HEK293 (cell line): ENCODE measurements at regions not wholly inside any gene's neighbourhood (a gene's known extent, or its start where the extent isn't known, plus 50 kb on each side); places are given as distances from the start of the nearest gene placed in this dataset.

ENCODE experiments used
- CTCF ChIA-PET: fragments of 350-600 bp; formaldehyde crosslinking; extraction: SDS; loops from one replicate; lab custom pipeline; 2021; ENCODE audit warnings: antibody characterized with exemption; lab: Yijun Ruan, JAX
- POLR2A ChIA-PET: fragments of 300-600 bp; formaldehyde crosslinking; extraction: SDS; loops from one replicate; lab custom pipeline; 2020; ENCODE audit warnings: antibody characterized with exemption, inconsistent platforms; lab: Yijun Ruan, JAX
- H3K27ac ChIP-seq: fragments of 200-500 bp; sonication (Bioruptor generic); 2 replicates; pipeline ENCODE4 v1.5.1; 2014; ENCODE audit warnings: low read depth, low read length, control low read depth, inconsistent platforms; ENCODE audit errors: extremely low read depth
- H3K36me3 ChIP-seq, 2 experiments: fragments of 200-500 bp in 1 of 2; sonication (Bioruptor generic) in 1 of 2; 1 replicate in 1 of 2; 2 replicates in 1 of 2; pipeline ENCODE4 v1.5.1; 2014 to 2017; ENCODE audit warnings: inconsistent platforms in 2 of 2, low read length in 2 of 2; ENCODE audit not compliant: control insufficient read depth in 2 of 2, insufficient read depth in 1 of 2
- H3K4me1 ChIP-seq: fragments of 200-500 bp; sonication (Bioruptor generic); 2 replicates; pipeline ENCODE4 v1.5.1; 2014; ENCODE audit warnings: mild to moderate bottlenecking, low read length, inconsistent platforms; ENCODE audit not compliant: control insufficient read depth, insufficient read depth
- H3K4me3 ChIP-seq: 2 replicates; pipeline ENCODE4 v1.5.1; 2011; ENCODE audit warnings: low read depth, mild to moderate bottlenecking, control low read depth, low read length, moderate library complexity
- H3K9me3 ChIP-seq: fragments of 200-500 bp; sonication (Bioruptor generic); 2 replicates; pipeline ENCODE4 v1.5.1; 2014; ENCODE audit warnings: low read depth, low read length, inconsistent platforms; ENCODE audit not compliant: control insufficient read depth, insufficient read depth
- BCL11B ChIP-seq: fragments of 450-650 bp; formaldehyde crosslinking; IDR thresholded peaks from 2 replicates; pipeline ENCODE4 v1.5.1; 2016; ENCODE audit warnings: low read depth, missing biosample characterization, missing genetic modification characterization
- ELK4 ChIP-seq: IDR thresholded peaks from 2 replicates; pipeline ENCODE4 v1.6.1; 2011; ENCODE audit warnings: mild to moderate bottlenecking, low read depth, low read length, borderline replicate concordance
- HOXC10 ChIP-seq: sonication (generic); formaldehyde crosslinking; IDR thresholded peaks from 2 replicates; pipeline ENCODE4 v1.8.1; 2023; ENCODE audit warnings: mild to moderate bottlenecking, missing genetic modification reagents
- SCRT2 ChIP-seq: fragments of 450-650 bp; formaldehyde crosslinking; IDR thresholded peaks from 2 replicates; pipeline ENCODE4 v1.5.1; 2016; ENCODE audit warnings: missing biosample characterization, missing genetic modification characterization
- ZBTB1 ChIP-seq: fragments of 450-650 bp; formaldehyde crosslinking; IDR thresholded peaks from 2 replicates; pipeline ENCODE4 v1.5.1; 2016; ENCODE audit warnings: missing biosample characterization, missing genetic modification characterization
- ZBTB26 ChIP-seq: fragments of 450-650 bp; formaldehyde crosslinking; optimal IDR thresholded peaks from 2 replicates; pipeline ENCODE3; 2016; ENCODE audit warnings: missing biosample characterization, mild to moderate bottlenecking, missing genetic modification characterization
- ZBTB49 ChIP-seq: fragments of 450-650 bp; formaldehyde crosslinking; IDR thresholded peaks from 2 replicates; pipeline ENCODE4 v1.5.1; 2016; ENCODE audit warnings: missing biosample characterization, missing genetic modification characterization, low read depth
- ZBTB7A ChIP-seq: fragments of 450-650 bp; formaldehyde crosslinking; IDR thresholded peaks from 2 replicates; pipeline ENCODE4 v1.5.1; 2016; ENCODE audit warnings: low read depth, missing biosample characterization, missing genetic modification characterization
- ZBTB8A ChIP-seq: fragments of 450-650 bp; formaldehyde crosslinking; IDR thresholded peaks from 2 replicates; pipeline ENCODE4 v1.5.1; 2016; ENCODE audit warnings: missing biosample characterization, missing genetic modification characterization
- ZFP41 ChIP-seq: fragments of 450-650 bp; formaldehyde crosslinking; IDR thresholded peaks from 2 replicates; pipeline ENCODE4 v1.5.1; 2016; ENCODE audit warnings: missing biosample characterization, missing genetic modification characterization, borderline replicate concordance
- ZNF202 ChIP-seq: fragments of 450-650 bp; formaldehyde crosslinking; IDR thresholded peaks from 2 replicates; pipeline ENCODE4 v1.5.1; 2016; ENCODE audit warnings: missing biosample characterization, missing genetic modification characterization, borderline replicate concordance
- ZNF266 ChIP-seq: fragments of 450-650 bp; formaldehyde crosslinking; IDR thresholded peaks from 2 replicates; pipeline ENCODE4 v1.5.1; 2016; ENCODE audit warnings: missing biosample characterization, missing genetic modification characterization, low read depth
- ZNF274 ChIP-seq, 2 experiments: fragments of 200-500 bp in 1 of 2; fragments of 450-650 bp in 1 of 2; sonication (Bioruptor generic) in 1 of 2; formaldehyde crosslinking in 1 of 2; IDR thresholded peaks; 2 replicates each; pipeline versions ENCODE4 v1.5.1 to v1.6.1; 2014 to 2016; ENCODE audit warnings: borderline replicate concordance in 1 of 2, inconsistent platforms in 1 of 2, low read length in 1 of 2, missing biosample characterization in 1 of 2, missing genetic modification characterization in 1 of 2
- ZNF324 ChIP-seq: fragments of 450-650 bp; formaldehyde crosslinking; IDR thresholded peaks from 2 replicates; pipeline ENCODE4 v1.5.1; 2016; ENCODE audit warnings: missing biosample characterization, missing genetic modification characterization
- ZNF335 ChIP-seq: fragments of 450-650 bp; formaldehyde crosslinking; conservative IDR thresholded peaks from 2 replicates; pipeline ENCODE4 v1.5.1; 2016; ENCODE audit warnings: missing biosample characterization, missing genetic modification characterization
- ZNF366 ChIP-seq: fragments of 450-650 bp; formaldehyde crosslinking; conservative IDR thresholded peaks from 2 replicates; pipeline ENCODE4 v1.5.1; 2016; ENCODE audit warnings: missing biosample characterization, missing genetic modification characterization
- ZNF37A ChIP-seq: fragments of 450-650 bp; IDR thresholded peaks from 2 replicates; pipeline ENCODE4 v1.5.1; 2018; ENCODE audit warnings: missing biosample characterization, missing genetic modification characterization
- ZNF510 ChIP-seq: fragments of 450-650 bp; formaldehyde crosslinking; IDR thresholded peaks from 2 replicates; pipeline ENCODE4 v1.5.1; 2018; ENCODE audit warnings: mild to moderate bottlenecking, missing genetic modification characterization, missing biosample characterization; ENCODE audit not compliant: insufficient replicate concordance
- ZNF654 ChIP-seq: fragments of 450-650 bp; formaldehyde crosslinking; IDR thresholded peaks from 2 replicates; pipeline ENCODE4 v1.5.1; 2016; ENCODE audit warnings: low read depth, missing biosample characterization, missing genetic modification characterization
- ZNF660 ChIP-seq: fragments of 450-650 bp; IDR thresholded peaks from 2 replicates; pipeline ENCODE4 v1.5.1; 2018; ENCODE audit warnings: missing biosample characterization, mild to moderate bottlenecking, missing genetic modification characterization
- ZNF747 ChIP-seq: fragments of 450-650 bp; formaldehyde crosslinking; IDR thresholded peaks from 2 replicates; pipeline ENCODE4 v1.5.1; 2016; ENCODE audit warnings: missing biosample characterization, missing genetic modification characterization
- ZNF830 ChIP-seq: fragments of 450-650 bp; IDR thresholded peaks from 2 replicates; pipeline ENCODE4 v1.5.0; 2018; ENCODE audit warnings: missing biosample characterization, missing genetic modification characterization, low read depth, mild to moderate bottlenecking, moderate library complexity
- ZSCAN4 ChIP-seq: fragments of 450-650 bp; formaldehyde crosslinking; IDR thresholded peaks from 2 replicates; pipeline ENCODE4 v1.5.1; 2017; ENCODE audit warnings: missing biosample characterization, missing genetic modification characterization
- TF ChIP-seq, protein P1 (sequence below): fragments of 450-650 bp; formaldehyde crosslinking; IDR thresholded peaks from 2 replicates; pipeline ENCODE4 v1.5.1; 2016; ENCODE audit warnings: missing biosample characterization, missing genetic modification characterization

GRCh38 chr20:41738604-41739206 lies 120.5 kb upstream of the CHD6 start:
- TF ChIP-seq BCL11B (tag by site-specific recombination) (no peak), ZNF660 (tag by site-specific recombination) (no peak), ZBTB1 (tag by site-specific recombination) (no peak), ZNF335 (tag by site-specific recombination) (0 out of 2 replicates have a peak, but pooled peaks have one; percentile 29), ZNF366 (tag by site-specific recombination) (no peak), ZBTB49 (no peak), ZNF324 (tag by site-specific recombination) (no peak), ZBTB26 (tag by site-specific recombination) (no peak), ELK4 (no peak), ZNF510 (tag by site-specific recombination) (no peak), ZBTB8A (tag by site-specific recombination) (no peak), HOXC10 (CRISPR knock-in tag) (no peak), ZFP41 (tag by site-specific recombination) (no peak), ZNF202 (tag by site-specific recombination) (no peak), ZNF654 (tag by site-specific recombination) (peak; percentile 92), ZBTB7A (tag by site-specific recombination) (no peak), ZSCAN4 (tag by site-specific recombination) (no peak), ZNF266 (no peak), ZNF747 (tag by site-specific recombination) (no peak), ZNF37A (tag by site-specific recombination) (no peak), SCRT2 (tag by site-specific recombination) (no peak), ZNF274 (IDR thresholded peaks at IDR 0.05; ENCODE audit: low read length) (no peak), ZNF274 (tag by site-specific recombination; IDR thresholded peaks at IDR 0.05; ENCODE audit: borderline replicate concordance) (no peak), ZNF830 (tag by site-specific recombination) (no peak)
- TF ChIP-seq, protein P1, sequence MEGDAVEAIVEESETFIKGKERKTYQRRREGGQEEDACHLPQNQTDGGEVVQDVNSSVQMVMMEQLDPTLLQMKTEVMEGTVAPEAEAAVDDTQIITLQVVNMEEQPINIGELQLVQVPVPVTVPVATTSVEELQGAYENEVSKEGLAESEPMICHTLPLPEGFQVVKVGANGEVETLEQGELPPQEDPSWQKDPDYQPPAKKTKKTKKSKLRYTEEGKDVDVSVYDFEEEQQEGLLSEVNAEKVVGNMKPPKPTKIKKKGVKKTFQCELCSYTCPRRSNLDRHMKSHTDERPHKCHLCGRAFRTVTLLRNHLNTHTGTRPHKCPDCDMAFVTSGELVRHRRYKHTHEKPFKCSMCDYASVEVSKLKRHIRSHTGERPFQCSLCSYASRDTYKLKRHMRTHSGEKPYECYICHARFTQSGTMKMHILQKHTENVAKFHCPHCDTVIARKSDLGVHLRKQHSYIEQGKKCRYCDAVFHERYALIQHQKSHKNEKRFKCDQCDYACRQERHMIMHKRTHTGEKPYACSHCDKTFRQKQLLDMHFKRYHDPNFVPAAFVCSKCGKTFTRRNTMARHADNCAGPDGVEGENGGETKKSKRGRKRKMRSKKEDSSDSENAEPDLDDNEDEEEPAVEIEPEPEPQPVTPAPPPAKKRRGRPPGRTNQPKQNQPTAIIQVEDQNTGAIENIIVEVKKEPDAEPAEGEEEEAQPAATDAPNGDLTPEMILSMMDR (tag by site-specific recombination): peak; percentile 61
- Histone ChIP-seq H3K4me3 (no peak overlapping the region), H3K4me1 (no peaks in the 10 kb centered on the region), H3K9me3 (no peaks in the 10 kb centered on the region), H3K36me3 (no peaks in the 10 kb centered on the region), H3K27ac (no peak overlapping the region)
- POLR2A ChIA-PET: no interaction called here
- CTCF ChIA-PET: interaction anchor here (0.6 to 2.4 kb wide), 41 partner anchors 8 to 1670 kb away, joined by 3 to 18 read pairs (median 4); no protein-coding TSS in a partner anchor
